NCI-H2029 (cell line): ENCODE measurements at regions not wholly inside any gene's neighbourhood (a gene's known extent, or its start where the extent isn't known, plus 50 kb on each side); places are given as distances from the start of the nearest gene placed in this dataset.

Experiments
- DNase-seq: peaks from one replicate; lab custom pipeline; 2025; lab: John Stamatoyannopoulos, UW

- DNase-seq, result no peak
These were observed 480.2 kb upstream of the B3GALT2 start for GRCh38 chr1:193666485-193667083.

GRCh38 chr1:193663965-193664364, 477.6 kb upstream of the B3GALT2 start:
- no peak for DNase-seq

GRCh38 chr1:193662030-193662429, 475.6 kb upstream of the B3GALT2 start:
- no peak for DNase-seq

- DNase-seq, result no peak
These were observed 475.0 kb upstream of the B3GALT2 start for GRCh38 chr1:193661385-193661784.

- no peak for DNase-seq
These were observed 474.0 kb upstream of the B3GALT2 start for GRCh38 chr1:193660428-193660827.

GRCh38 chr1:193658691-193659090, 472.3 kb upstream of the B3GALT2 start:
- DNase-seq, result no peak

- DNase-seq, result no peak
These were observed 471.7 kb upstream of the B3GALT2 start for GRCh38 chr1:193658081-193658480.

- no peak for DNase-seq
These were observed 471.1 kb upstream of the B3GALT2 start for GRCh38 chr1:193657552-193657951.

- no peak for DNase-seq
These were observed 470.4 kb upstream of the B3GALT2 start for GRCh38 chr1:193656841-193657240.

GRCh38 chr1:193654951-193655735, 468.7 kb upstream of the B3GALT2 start:
- DNase-seq, result no peak

- DNase-seq, result no peak
These were observed 463.2 kb upstream of the B3GALT2 start for GRCh38 chr1:193649587-193649986.

GRCh38 chr1:193634876-193635275, 448.5 kb upstream of the B3GALT2 start:
- no peak for DNase-seq

GRCh38 chr1:193634470-193634869, 448.1 kb upstream of the B3GALT2 start:
- no peak for DNase-seq

GRCh38 chr1:193633991-193634390, 447.6 kb upstream of the B3GALT2 start:
- no peak for DNase-seq

GRCh38 chr1:193633093-193633492, 446.7 kb upstream of the B3GALT2 start:
- no peak for DNase-seq

- no peak for DNase-seq
These were observed 444.9 kb upstream of the B3GALT2 start for GRCh38 chr1:193631306-193631705.

GRCh38 chr1:193629875-193630274, 443.5 kb upstream of the B3GALT2 start:
- DNase-seq, result no peak

GRCh38 chr1:193626695-193627094, 440.3 kb upstream of the B3GALT2 start:
- DNase-seq, result no peak

- no peak for DNase-seq
These were observed 438.8 kb upstream of the B3GALT2 start for GRCh38 chr1:193625255-193625654.

GRCh38 chr1:193619911-193620310, 433.5 kb upstream of the B3GALT2 start:
- DNase-seq, result no peak

- no peak for DNase-seq
These were observed 428.4 kb upstream of the B3GALT2 start for GRCh38 chr1:193614817-193615216.

- no peak for DNase-seq
These were observed 427.9 kb upstream of the B3GALT2 start for GRCh38 chr1:193614275-193614674.

GRCh38 chr1:193613041-193613440, 426.6 kb upstream of the B3GALT2 start:
- DNase-seq, result no peak

- DNase-seq, result no peak
These were observed 423.2 kb upstream of the B3GALT2 start for GRCh38 chr1:193609592-193609991.
